B cell (primary cell): ENCODE measurements at regions not wholly inside any gene's neighbourhood (a gene's known extent, or its start where the extent isn't known, plus 50 kb on each side); places are given as distances from the start of the nearest gene placed in this dataset.

Experiments
- ATAC-seq: fragments of 200-7000 bp; cut with Tn5 transposase; one replicate; pipeline ENCODE4 v1.10.0; 2021; ENCODE audit warnings: low read depth, mild to moderate bottlenecking, moderate number of reproducible peaks, moderate library complexity
- CTCF ChIA-PET: fragments of 350-600 bp; sonication (Branson Sonifier 250); formaldehyde crosslinking; loops from one replicate; lab custom pipeline; 2021; ENCODE audit warnings: antibody characterized with exemption, inconsistent platforms; lab: Charles Lee
- POLR2A ChIA-PET: fragments of 350-600 bp; sonication (Branson Sonifier 250); formaldehyde crosslinking; loops from one replicate; lab custom pipeline; 2021; ENCODE audit warnings: antibody characterized with exemption; lab: Charles Lee
- DNase-seq: peaks from one replicate; pipeline ENCODE4 v3.0.0; 2013
- H2AFZ ChIP-seq: 2 replicates; pipeline ENCODE4 v1.6.1; 2012; ENCODE audit warnings: mild to moderate bottlenecking, low read depth, low read length; ENCODE audit not compliant: insufficient read depth, poor library complexity, severe bottlenecking
- H3K27ac ChIP-seq, 2 donors: 1 replicate in 1 of 2; 2 replicates in 1 of 2; pipeline ENCODE4 v1.5.1; 2012 to 2013; ENCODE audit warnings: low read length in 2 of 2, mild to moderate bottlenecking in 2 of 2, moderate library complexity in 1 of 2
- H3K27me3 ChIP-seq, 4 experiments: fragments of 200-600 bp in 1 of 4; sonication (generic) in 1 of 4; replicated peaks in 1 of 4; 1 replicate in 2 of 4; 2 replicates in 2 of 4; pipeline versions ENCODE4 v1.6.1 to v1.7.0; 2013 to 2016; ENCODE audit warnings: low read length in 3 of 4, mild to moderate bottlenecking in 2 of 4, mixed read lengths in 1 of 4, moderate library complexity in 1 of 4; ENCODE audit not compliant: insufficient read depth in 4 of 4, control insufficient read depth in 3 of 4; ENCODE audit errors: control extremely low read depth in 1 of 4
- H3K36me3 ChIP-seq, 2 experiments: replicated peaks in 1 of 2; 1 replicate in 1 of 2; 2 replicates in 1 of 2; pipeline versions ENCODE4 v1.6.1 to v1.7.1; 2013; ENCODE audit warnings: low read length in 1 of 2; ENCODE audit not compliant: insufficient read depth in 2 of 2, control insufficient read depth in 1 of 2; ENCODE audit errors: control extremely low read depth in 1 of 2, extremely low read depth in 1 of 2
- H3K4me1 ChIP-seq, 2 donors: fragments of 200-600 bp in 1 of 2; sonication (generic) in 1 of 2; 1 replicate in 1 of 2; 2 replicates in 1 of 2; pipeline versions ENCODE4 v1.5.1 to v1.6.1; 2013 to 2017; ENCODE audit warnings: low read length in 2 of 2; ENCODE audit not compliant: control insufficient read depth in 2 of 2, insufficient read depth in 2 of 2
- H3K4me2 ChIP-seq: replicated peaks from 2 replicates; pipeline ENCODE3; 2012; ENCODE audit warnings: mild to moderate bottlenecking, low read depth, low read length; ENCODE audit not compliant: poor library complexity, severe bottlenecking
- H3K4me3 ChIP-seq, 5 experiments: fragments of 200-600 bp in 1 of 5; sonication (generic) in 1 of 5; 1 replicate in 3 of 5; 2 replicates in 2 of 5; pipeline versions ENCODE4 v1.5.1 to v1.7.0; 2011 to 2016; ENCODE audit warnings: low read length in 4 of 5, mild to moderate bottlenecking in 4 of 5, low read depth in 2 of 5, control low read depth in 1 of 5, moderate library complexity in 1 of 5; ENCODE audit not compliant: insufficient read depth in 1 of 5; ENCODE audit errors: control extremely low read depth in 1 of 5, extremely low read depth in 1 of 5
- H3K79me2 ChIP-seq: fragments of 200-600 bp; sonication (generic); one replicate; pipeline ENCODE4 v1.6.0; 2016; ENCODE audit warnings: low read length; ENCODE audit not compliant: control insufficient read depth, insufficient read depth
- H3K9ac ChIP-seq: fragments of 200-600 bp; sonication (generic); 2 replicates; pipeline ENCODE4 v1.6.1; 2017; ENCODE audit warnings: mild to moderate bottlenecking, low read length, moderate library complexity
- H3K9me3 ChIP-seq, 3 donors: one replicate each; pipeline versions ENCODE4 v1.6.1 to v1.7.1; 2013; ENCODE audit warnings: low read length in 2 of 3; ENCODE audit not compliant: control insufficient read depth in 2 of 3, insufficient read depth in 1 of 3; ENCODE audit errors: control extremely low read depth in 1 of 3
- H4K20me1 ChIP-seq: 2 replicates; pipeline ENCODE4 v1.6.0; 2012; ENCODE audit warnings: mild to moderate bottlenecking, low read length; ENCODE audit not compliant: insufficient read depth, control insufficient read depth, poor library complexity, severe bottlenecking
- H3K27ac Mint-ChIP-seq: one replicate; pipeline ENCODE4 v1.8.0; 2021; ENCODE audit warnings: mixed read lengths
- H3K27me3 Mint-ChIP-seq: one replicate; pipeline ENCODE4 v1.8.0; 2021; ENCODE audit warnings: mixed read lengths
- H3K4me1 Mint-ChIP-seq: one replicate; pipeline ENCODE4 v1.8.0; 2021; ENCODE audit warnings: mixed read lengths
- H3K4me3 Mint-ChIP-seq: one replicate; pipeline ENCODE4 v1.8.0; 2021; ENCODE audit warnings: mixed read lengths
- H3K9me3 Mint-ChIP-seq: one replicate; pipeline ENCODE4 v1.8.0; 2022; ENCODE audit warnings: mixed read lengths; ENCODE audit not compliant: insufficient read depth
- EZH2 ChIP-seq: IDR thresholded peaks from 2 replicates; pipeline ENCODE4 v1.6.1; 2012; ENCODE audit warnings: borderline replicate concordance, low read depth, mild to moderate bottlenecking, moderate library complexity, low read length; ENCODE audit not compliant: insufficient read depth, poor library complexity, severe bottlenecking
- WGBS: methylation state at CpG from one replicate; pipeline ENCODE4 v1.1.5; 2013; ENCODE audit warnings: missing lambda C conversion rate; ENCODE audit not compliant: insufficient coverage; 5-methylcytosine and 5-hydroxymethylcytosine counted together
- intact Hi-C: fragments of 100-400 bp; cut with micrococcal nuclease; formaldehyde crosslinking; loops from one replicate; pipeline ENCODE4 v1.10.0; 2022
- TF ChIP-seq, protein P1 (sequence below): fragments of 200-600 bp; IDR thresholded peaks from one replicate; pipeline ENCODE4 v1.8.0; 2022; ENCODE audit warnings: antibody characterized with exemption, mild to moderate bottlenecking

DNA sequence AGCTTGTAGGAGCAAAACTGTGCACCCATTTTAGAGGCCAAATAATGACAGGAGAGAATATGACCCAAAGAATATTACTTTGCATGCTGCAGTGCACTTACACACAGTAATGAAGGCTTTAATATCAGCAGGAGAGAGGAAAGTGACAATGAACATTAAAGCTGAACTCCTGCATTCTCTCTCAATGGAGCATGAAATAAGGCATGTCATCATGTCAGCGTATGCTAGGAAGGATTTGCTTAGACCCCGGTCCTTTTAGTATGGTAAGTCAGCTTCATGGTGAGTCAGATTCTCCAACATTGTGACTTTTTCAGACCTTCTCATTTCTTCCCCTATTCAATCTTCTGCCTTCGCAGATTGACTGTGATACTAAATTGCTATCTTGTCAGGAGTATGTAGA, 210.7 kb upstream of the TMPRSS15 start:
- WGBS: no CpG with 5 or more reads among the region's 3 CpGs

GRCh38 chr21:18617291-18617690, 213.7 kb upstream of the TMPRSS15 start:
- H3K9ac ChIP-seq: no peak overlapping the region
- H2AFZ ChIP-seq: no peak overlapping the region
- intact Hi-C loops: no loop called here
- ChIA-PET CTCF (no interaction called here), POLR2A (no interaction called here)
- no peaks in the 10 kb centered on the region for H3K36me3 ChIP-seq
- WGBS: no CpG with 5 or more reads among the region's 3 CpGs
- no peaks in the 10 kb centered on the region for H3K4me1 Mint-ChIP-seq
- H3K9me3 Mint-ChIP-seq: peaks cover 2% of the 10 kb centered on the region
- H3K4me3 ChIP-seq: no peak overlapping the region
- DNase-seq (no peak), ATAC-seq (no peak)
- H3K4me2 ChIP-seq: no peak overlapping the region
- H3K4me1 ChIP-seq: no peaks in the 10 kb centered on the region
- no peaks in the 10 kb centered on the region for H3K27me3 Mint-ChIP-seq
- H3K27me3 ChIP-seq: no peaks in the 10 kb centered on the region
- no peak overlapping the region for H3K27ac Mint-ChIP-seq
- no peak overlapping the region for H3K4me3 Mint-ChIP-seq
- H4K20me1 ChIP-seq: no peaks in the 10 kb centered on the region
- H3K79me2 ChIP-seq: no peaks in the 10 kb centered on the region
- TF ChIP-seq, protein P1, sequence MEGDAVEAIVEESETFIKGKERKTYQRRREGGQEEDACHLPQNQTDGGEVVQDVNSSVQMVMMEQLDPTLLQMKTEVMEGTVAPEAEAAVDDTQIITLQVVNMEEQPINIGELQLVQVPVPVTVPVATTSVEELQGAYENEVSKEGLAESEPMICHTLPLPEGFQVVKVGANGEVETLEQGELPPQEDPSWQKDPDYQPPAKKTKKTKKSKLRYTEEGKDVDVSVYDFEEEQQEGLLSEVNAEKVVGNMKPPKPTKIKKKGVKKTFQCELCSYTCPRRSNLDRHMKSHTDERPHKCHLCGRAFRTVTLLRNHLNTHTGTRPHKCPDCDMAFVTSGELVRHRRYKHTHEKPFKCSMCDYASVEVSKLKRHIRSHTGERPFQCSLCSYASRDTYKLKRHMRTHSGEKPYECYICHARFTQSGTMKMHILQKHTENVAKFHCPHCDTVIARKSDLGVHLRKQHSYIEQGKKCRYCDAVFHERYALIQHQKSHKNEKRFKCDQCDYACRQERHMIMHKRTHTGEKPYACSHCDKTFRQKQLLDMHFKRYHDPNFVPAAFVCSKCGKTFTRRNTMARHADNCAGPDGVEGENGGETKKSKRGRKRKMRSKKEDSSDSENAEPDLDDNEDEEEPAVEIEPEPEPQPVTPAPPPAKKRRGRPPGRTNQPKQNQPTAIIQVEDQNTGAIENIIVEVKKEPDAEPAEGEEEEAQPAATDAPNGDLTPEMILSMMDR: no peak
- TF ChIP-seq EZH2: no peak
- peaks cover 0 to 1% (median 0%) of the 10 kb centered on the region in 3 donors for H3K9me3 ChIP-seq
- H3K27ac ChIP-seq: no peak overlapping the region

More for the DNA sequence above, 210.7 kb upstream of the TMPRSS15 start:
- Histone ChIP-seq H3K4me2 (no peak overlapping the region), H3K36me3 (no peaks in the 10 kb centered on the region), H3K79me2 (no peaks in the 10 kb centered on the region), H3K9me3 (no peaks in the 10 kb centered on the region), H3K27me3 (no peaks in the 10 kb centered on the region), H2AFZ (no peak overlapping the region), H3K9ac (no peak overlapping the region), H3K27ac (no peak overlapping the region), H4K20me1 (no peaks in the 10 kb centered on the region), H3K4me3 (no peak overlapping the region), H3K4me1 (no peaks in the 10 kb centered on the region)
- intact Hi-C loops: no loop called here
- H3K27me3 Mint-ChIP-seq: no peaks in the 10 kb centered on the region
- no peak for TF ChIP-seq EZH2
- TF ChIP-seq, protein P1: no peak
- CTCF ChIA-PET: no interaction called here
- H3K9me3 Mint-ChIP-seq: peaks cover 2% of the 10 kb centered on the region
- no peak overlapping the region for H3K4me3 Mint-ChIP-seq
- DNase-seq (no peak), ATAC-seq (no peak)
- no peak overlapping the region for H3K27ac Mint-ChIP-seq
- H3K4me1 Mint-ChIP-seq: no peaks in the 10 kb centered on the region
- POLR2A ChIA-PET: no interaction called here
